Stimulated activated CD8-positive, alpha-beta memory T cell treated with anti-CD3 and anti-CD28 coated beads, Interleukin-7, amount 100 ng/mL, for 4 hours (primary cell): ENCODE measurements at regions not wholly inside any gene's neighbourhood (a gene's known extent, or its start where the extent isn't known, plus 50 kb on each side); places are given as distances from the start of the nearest gene placed in this dataset.

ENCODE experiments used
- DNase-seq, 2 donors: peaks; one replicate each; pipeline ENCODE4 v3.0.0-alpha.2; 2020; ENCODE audit warnings: low read depth in 2 of 2

GRCh38 chr2:48105848-48106247, 199.6 kb upstream of the FBXO11 start:
- DNase-seq = no peak

DNA sequence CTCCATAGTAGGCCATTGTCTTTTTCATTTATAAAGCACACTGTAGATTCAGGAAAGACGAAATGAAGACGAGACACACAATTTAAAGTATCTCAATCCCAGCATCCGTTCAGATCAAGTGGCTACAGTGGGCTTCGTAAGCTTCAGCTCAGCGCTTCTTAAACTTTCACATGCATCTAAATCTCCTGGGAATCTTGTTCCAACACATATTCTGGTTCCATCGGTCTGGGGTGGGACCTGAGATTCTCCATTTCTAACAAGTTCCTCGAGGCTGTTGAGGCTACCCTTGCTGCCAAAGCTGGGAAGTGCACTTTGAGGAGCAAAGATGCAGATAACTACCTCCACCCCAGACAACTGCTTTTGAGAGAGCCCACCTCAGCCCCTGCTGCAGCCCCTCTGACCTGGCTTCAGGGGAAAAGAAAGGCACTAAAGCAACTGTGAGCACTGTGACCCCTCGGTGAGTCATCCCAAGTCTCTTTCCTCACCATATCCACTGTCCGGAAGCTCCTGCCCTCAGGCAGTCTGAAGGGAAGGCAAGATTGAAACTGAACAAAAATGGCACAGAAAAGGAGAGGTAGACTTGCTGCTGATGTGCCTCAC, 201.1 kb upstream of the FBXO11 start:
- DNase-seq = no peak

- no peak for DNase-seq
Measured at GRCh38 chr2:48108455-48108854, 202.2 kb upstream of the FBXO11 start.

GRCh38 chr2:48109491-48110204, 203.3 kb upstream of the FBXO11 start:
- no peak for DNase-seq

GRCh38 chr2:48110492-48110891, 204.0 kb upstream of the FOXN2 start:
- DNase-seq = no peak

- DNase-seq = no peak
Measured at GRCh38 chr2:48112911-48113680, 201.4 kb upstream of the FOXN2 start.

DNA sequence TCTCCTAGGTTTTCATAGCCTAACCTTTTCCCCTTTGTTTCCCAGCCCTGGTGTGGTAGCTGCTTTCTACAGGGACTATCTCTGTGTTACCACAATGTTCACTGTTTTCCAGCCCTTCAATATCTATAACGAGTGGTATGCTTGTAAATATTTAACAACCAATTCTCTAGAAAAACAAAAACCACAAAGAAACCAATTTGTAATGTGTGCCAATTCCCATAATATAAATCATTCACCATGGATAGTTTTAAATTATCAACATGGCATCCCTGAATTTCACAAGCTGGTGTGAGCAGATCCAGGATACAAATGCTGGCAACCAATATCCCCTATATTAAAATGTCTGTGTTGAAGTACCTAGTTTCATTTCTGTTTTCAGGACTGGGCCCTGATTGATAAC, 200.7 kb upstream of the FOXN2 start:
- no peak for DNase-seq

- peak; percentile 47 to 61 for DNase-seq
Measured at GRCh38 chr2:48114256-48114655, 200.2 kb upstream of the FOXN2 start.

DNA sequence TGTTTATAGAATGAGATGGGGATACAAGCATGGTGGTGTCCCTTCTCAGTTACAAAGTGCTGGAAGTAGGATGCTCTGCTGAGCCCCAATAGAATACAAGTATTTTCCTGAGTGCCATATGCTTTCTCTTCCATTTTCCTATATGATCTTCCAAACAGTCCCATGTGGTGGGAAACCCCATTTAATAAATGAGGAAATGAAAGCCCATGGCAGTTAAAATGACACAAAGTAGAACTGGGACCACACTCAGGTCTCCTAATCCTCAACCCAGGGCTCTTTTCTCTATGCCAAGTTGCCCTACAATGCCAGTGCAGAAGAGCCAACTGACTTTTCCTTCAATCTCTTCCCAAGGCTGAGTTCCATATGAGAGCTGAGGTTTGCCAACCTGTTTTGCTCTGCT, 198.0 kb upstream of the FOXN2 start:
- no peak for DNase-seq

- DNase-seq = no peak
Measured at GRCh38 chr2:48118895-48119294, 195.6 kb upstream of the FOXN2 start.

GRCh38 chr2:48120112-48120511, 194.4 kb upstream of the FOXN2 start:
- no peak for DNase-seq

GRCh38 chr2:48120759-48121242, 193.7 kb upstream of the FOXN2 start:
- DNase-seq = no peak

DNA sequence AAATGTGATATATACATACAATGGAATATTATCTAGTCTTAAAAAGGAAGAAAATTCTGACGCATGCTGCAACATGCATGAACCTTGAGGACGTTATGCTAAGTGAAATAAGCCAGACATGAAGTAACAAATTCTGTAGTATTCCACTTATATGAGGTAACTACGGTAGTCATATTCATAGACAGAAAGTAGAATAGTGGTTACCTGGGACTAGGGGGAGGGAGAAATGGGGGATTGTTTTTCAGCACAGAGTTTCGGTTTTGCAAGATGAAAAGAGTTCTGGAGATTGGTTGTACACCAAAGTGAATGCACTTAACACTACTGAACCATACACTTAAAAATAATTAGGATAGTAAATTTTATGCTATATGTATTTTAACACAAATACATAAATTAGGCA, 192.3 kb upstream of the FOXN2 start:
- DNase-seq = no peak

DNA sequence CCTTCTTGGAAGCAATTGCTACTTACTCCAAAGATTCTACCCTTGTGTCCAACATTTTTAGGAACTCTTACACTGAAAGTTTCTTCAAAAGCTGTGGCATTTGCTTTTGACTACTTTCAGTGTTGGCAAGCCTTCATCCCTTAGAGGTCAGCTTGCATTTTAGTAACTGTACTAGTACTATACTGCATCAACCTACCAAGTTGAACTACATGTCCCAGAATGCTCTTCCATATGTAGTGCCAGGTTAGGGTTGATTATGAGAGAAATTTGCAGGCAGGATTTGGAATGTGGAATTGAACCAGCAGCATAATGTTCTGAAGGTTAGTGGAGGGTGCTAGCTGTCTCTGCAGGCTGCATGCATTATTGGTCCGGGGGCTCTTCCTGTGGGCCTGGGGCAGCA, 189.9 kb upstream of the FOXN2 start:
- DNase-seq = no peak

DNA sequence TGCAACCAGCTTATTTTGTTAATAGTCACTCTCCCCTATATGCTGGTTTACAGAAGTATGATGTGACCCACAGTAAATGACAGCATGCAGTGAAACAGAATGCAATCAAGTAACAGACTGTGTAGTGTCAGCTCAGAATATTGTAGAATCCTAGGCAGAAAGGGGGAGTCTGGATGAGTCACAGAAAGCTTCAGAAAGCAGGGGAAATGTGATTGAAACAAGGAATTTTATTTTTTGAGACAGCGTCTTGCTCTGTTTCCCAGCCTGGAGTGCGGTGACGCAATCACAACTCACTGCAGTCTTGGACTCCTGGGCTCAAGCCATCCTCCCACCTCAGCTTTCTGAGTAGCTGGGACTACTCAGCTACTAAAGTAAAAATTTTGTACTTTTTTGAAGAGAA, 188.3 kb upstream of the FOXN2 start:
- no peak for DNase-seq

DNA sequence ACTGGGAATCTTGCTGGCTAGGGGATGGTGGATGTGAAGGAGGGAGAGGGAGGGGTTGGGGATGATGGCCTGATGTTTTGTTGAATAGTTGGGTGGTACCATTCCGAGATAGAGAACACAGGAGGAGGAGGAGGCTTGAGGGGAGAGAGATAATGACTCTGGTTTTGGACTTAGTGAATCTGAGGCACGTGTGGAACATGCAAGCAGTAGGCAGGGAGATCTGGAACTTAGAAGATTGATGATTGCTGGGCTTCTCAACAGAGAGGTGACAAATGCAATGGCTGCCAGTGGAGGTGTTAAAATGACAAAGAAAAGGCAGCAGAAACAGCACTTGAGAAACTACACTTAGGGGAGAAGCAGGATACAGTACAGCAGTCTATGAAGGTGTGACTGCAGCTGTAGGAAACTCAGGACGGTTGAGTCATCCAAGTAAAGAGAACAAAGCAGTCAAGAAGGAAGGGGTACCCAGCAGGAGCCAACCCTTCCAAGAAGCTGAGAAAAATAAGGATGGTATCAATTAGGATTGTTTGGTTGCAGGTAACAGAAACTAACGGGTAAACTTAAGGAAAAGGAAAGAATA, 186.8 kb upstream of the FOXN2 start:
- no peak for DNase-seq

- DNase-seq = no peak
Measured at GRCh38 chr2:48129293-48129950, 185.1 kb upstream of the FOXN2 start.

DNA sequence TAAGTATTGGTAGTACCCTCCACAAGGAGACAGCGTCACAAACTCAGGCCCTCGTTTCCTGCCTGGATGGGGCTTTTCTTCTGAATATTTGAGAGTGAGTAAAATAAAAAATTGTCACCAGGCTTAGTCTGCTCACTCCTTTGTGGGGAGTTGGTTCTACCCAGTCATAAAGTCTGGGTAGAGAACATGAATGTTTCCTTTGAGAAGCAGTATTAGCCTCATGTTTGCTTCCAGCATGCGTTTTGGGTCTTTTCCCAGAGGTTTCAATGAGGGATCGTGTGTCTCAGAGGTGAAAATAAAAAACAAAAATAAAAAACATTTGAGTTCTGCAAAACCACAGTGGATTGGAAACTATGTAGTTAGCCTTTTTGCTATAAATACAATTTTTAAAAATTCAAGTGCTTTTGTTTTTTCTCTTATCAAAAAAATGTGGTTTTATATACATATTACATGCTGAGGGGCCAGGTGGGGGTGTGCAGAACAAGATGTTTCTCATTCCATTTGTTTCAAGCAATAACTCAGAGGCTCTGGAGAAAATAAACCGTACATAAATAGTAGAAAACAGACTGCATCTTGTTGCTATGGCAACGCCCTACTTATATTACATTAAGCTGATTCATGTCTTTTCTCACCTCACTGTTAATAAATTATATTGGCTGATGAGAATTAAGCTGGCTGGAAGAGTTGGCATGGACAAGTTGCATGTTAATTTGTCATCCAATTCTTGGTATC, 182.8 kb upstream of the FOXN2 start:
- no peak for DNase-seq

GRCh38 chr2:48132271-48132625, 182.2 kb upstream of the FOXN2 start:
- DNase-seq = no peak

- no peak for DNase-seq
Measured at GRCh38 chr2:48134704-48135103, 179.8 kb upstream of the FOXN2 start.

DNA sequence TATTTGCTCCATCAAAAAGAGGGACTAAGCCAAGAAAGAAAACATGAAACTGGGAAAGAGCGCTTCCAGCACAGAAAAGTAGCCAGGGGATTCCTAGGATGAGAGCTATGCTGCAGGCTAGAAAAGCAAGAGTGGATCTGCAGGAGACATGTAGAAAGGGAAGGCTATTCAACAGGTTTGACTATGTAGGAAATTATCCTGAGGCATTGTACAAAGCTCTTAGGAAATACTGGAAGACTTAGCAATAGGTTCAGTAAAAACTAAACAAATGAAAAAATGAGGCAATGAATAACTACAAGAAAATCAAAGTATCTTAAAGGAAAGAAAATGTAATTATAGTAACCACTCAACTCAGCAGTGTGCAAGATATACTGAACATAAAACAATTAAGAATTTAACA, 178.7 kb upstream of the FOXN2 start:
- no peak for DNase-seq
